SK-N-SH (cell line): ENCODE measurements at regions not wholly inside any gene's neighbourhood (a gene's known extent, or its start where the extent isn't known, plus 50 kb on each side); places are given as distances from the start of the nearest gene placed in this dataset.

Experiments
- CTCF ChIA-PET: fragments of 300-600, 350-600 bp; formaldehyde crosslinking; extraction: SDS; loops from one replicate; lab custom pipeline; 2021; lab: Yijun Ruan, JAX
- POLR2A ChIA-PET: fragments of 350-600 bp; sonication (Branson Sonifier 250); formaldehyde crosslinking; extraction: SDS; loops from one replicate; lab custom pipeline; 2020; ENCODE audit warnings: antibody characterized with exemption, inconsistent platforms; lab: Yijun Ruan, JAX
- DNase-seq: peaks from one replicate; pipeline ENCODE4 v3.0.0; 2012
- H2AFZ ChIP-seq: fragments of 200-600 bp; sonication (generic); 2 replicates; pipeline ENCODE4 v1.8.1; 2016; ENCODE audit warnings: antibody characterized with exemption, mild to moderate bottlenecking, low read depth
- H3F3A ChIP-seq: fragments of 200-600 bp; sonication (generic); replicated peaks from 2 replicates; pipeline ENCODE3; 2016; ENCODE audit warnings: antibody characterized with exemption, mild to moderate bottlenecking; ENCODE audit not compliant: insufficient read depth
- H3K27ac ChIP-seq, 2 experiments: fragments of 200-500 bp in 1 of 2; fragments of 200-600 bp in 1 of 2; sonication (Bioruptor generic) in 1 of 2; sonication (generic), shearing (Covaris generic) in 1 of 2; 2 replicates each; pipeline versions ENCODE4 v1.5.1 to v1.6.1; 2014 to 2016; ENCODE audit warnings: low read depth in 2 of 2, inconsistent platforms in 1 of 2, low read length in 1 of 2, mild to moderate bottlenecking in 1 of 2, mixed read lengths in 1 of 2
- H3K27me3 ChIP-seq: fragments of 200-600 bp; sonication (generic), shearing (Covaris generic); 2 replicates; pipeline ENCODE4 v1.6.1; 2016; ENCODE audit warnings: mixed run types; ENCODE audit not compliant: insufficient read depth
- H3K36me3 ChIP-seq, 2 experiments: fragments of 200-500 bp in 1 of 2; fragments of 200-600 bp in 1 of 2; sonication (Bioruptor generic) in 1 of 2; sonication (generic) in 1 of 2; replicated peaks in 1 of 2; 2 replicates each; pipeline versions ENCODE3 to v1.5.1; 2014 to 2016; ENCODE audit warnings: low read length in 1 of 2, mild to moderate bottlenecking in 1 of 2; ENCODE audit not compliant: insufficient read depth in 2 of 2, control insufficient read depth in 1 of 2
- H3K4me1 ChIP-seq, 2 experiments: fragments of 200-500 bp in 1 of 2; fragments of 200-600 bp in 1 of 2; sonication (Bioruptor generic) in 1 of 2; sonication (generic), shearing (Covaris generic) in 1 of 2; 2 replicates each; pipeline versions ENCODE4 v1.5.1 to v1.6.1; 2014 to 2016; ENCODE audit warnings: low read depth in 1 of 2, low read length in 1 of 2, mixed run types in 1 of 2; ENCODE audit not compliant: insufficient read depth in 2 of 2, control insufficient read depth in 1 of 2
- H3K4me2 ChIP-seq: fragments of 200-600 bp; sonication (generic), shearing (Covaris generic); 2 replicates; pipeline ENCODE4 v1.6.1; 2017; ENCODE audit warnings: mixed run types
- H3K4me3 ChIP-seq, 2 experiments: fragments of 200-500 bp in 1 of 2; fragments of 200-600 bp in 1 of 2; sonication (Bioruptor generic) in 1 of 2; sonication (generic), shearing (Covaris generic) in 1 of 2; 2 replicates each; pipeline versions ENCODE4 v1.5.1 to v1.8.1; 2014 to 2016; ENCODE audit warnings: low read depth in 2 of 2, inconsistent platforms in 1 of 2, low read length in 1 of 2, mild to moderate bottlenecking in 1 of 2, mixed read lengths in 1 of 2, moderate library complexity in 1 of 2
- H3K79me2 ChIP-seq: fragments of 200-600 bp; sonication (generic); 2 replicates; pipeline ENCODE4 v1.8.1; 2017; ENCODE audit warnings: mild to moderate bottlenecking; ENCODE audit not compliant: insufficient read depth
- H3K9ac ChIP-seq: fragments of 200-600 bp; sonication (generic); 2 replicates; pipeline ENCODE4 v1.6.1; 2017; ENCODE audit warnings: mixed run types
- H3K9me2 ChIP-seq: fragments of 200-600 bp; sonication (generic); 2 replicates; pipeline ENCODE4 v1.6.1; 2017; ENCODE audit warnings: mixed run types
- H3K9me3 ChIP-seq: fragments of 200-600 bp; sonication (generic); 2 replicates; pipeline ENCODE4 v1.6.1; 2017; ENCODE audit warnings: mixed run types, mild to moderate bottlenecking, moderate library complexity
- H4K20me1 ChIP-seq: fragments of 200-600 bp; sonication (generic); 2 replicates; pipeline ENCODE4 v1.6.1; 2017; ENCODE audit warnings: mild to moderate bottlenecking, mixed run types; ENCODE audit not compliant: insufficient read depth
- ELF1 ChIP-seq: IDR thresholded peaks from 2 replicates; pipeline ENCODE4 v1.4.0; 2012
- EP300 ChIP-seq, 2 experiments: IDR thresholded peaks; 2 replicates each; pipeline versions ENCODE4 v1.4.0 to v1.6.1; 2012; ENCODE audit warnings: borderline replicate concordance in 1 of 2, low read depth in 1 of 2, low read length in 1 of 2
- FOXJ3 ChIP-seq: sonication (generic); formaldehyde crosslinking; IDR thresholded peaks from 2 replicates; pipeline ENCODE4 v1.5.1; 2020; ENCODE audit warnings: mild to moderate bottlenecking, missing genetic modification reagents
- FOXM1 ChIP-seq: IDR thresholded peaks from 2 replicates; pipeline ENCODE4 v1.4.0; 2012; ENCODE audit warnings: low read depth, mild to moderate bottlenecking
- MEF2A ChIP-seq: IDR thresholded peaks from 2 replicates; pipeline ENCODE4 v1.4.0; 2012; ENCODE audit warnings: low read depth, borderline replicate concordance
- MXI1 ChIP-seq: IDR thresholded peaks from 2 replicates; pipeline ENCODE4 v1.6.1; 2012; ENCODE audit warnings: mild to moderate bottlenecking, low read depth, low read length, improper control_type of control experiment
- NFIC ChIP-seq: IDR thresholded peaks from 2 replicates; pipeline ENCODE4 v1.4.0; 2012; ENCODE audit warnings: borderline replicate concordance
- RCOR1 ChIP-seq: fragments of 150-350 bp; IDR thresholded peaks from 2 replicates; pipeline ENCODE4 v1.6.1; 2017; ENCODE audit warnings: antibody characterized with exemption, low read length
- RFX5 ChIP-seq: IDR thresholded peaks from 2 replicates; pipeline ENCODE4 v1.6.1; 2012; ENCODE audit warnings: mild to moderate bottlenecking, improper control_type of control experiment, low read length
- RXRA ChIP-seq: IDR thresholded peaks from 2 replicates; pipeline ENCODE4 v1.4.0; 2012; ENCODE audit warnings: low read depth, mild to moderate bottlenecking, borderline replicate concordance
- SIN3A ChIP-seq: IDR thresholded peaks from 2 replicates; pipeline ENCODE4 v1.6.1; 2012; ENCODE audit warnings: low read depth, mild to moderate bottlenecking, low read length, moderate library complexity, borderline replicate concordance
- SMC3 ChIP-seq: IDR thresholded peaks from 2 replicates; pipeline ENCODE4 v1.6.1; 2012; ENCODE audit warnings: low read depth, low read length, improper control_type of control experiment
- TAF1 ChIP-seq: IDR thresholded peaks from 2 replicates; pipeline ENCODE4 v1.6.1; 2012; ENCODE audit warnings: low read depth, mild to moderate bottlenecking, low read length, moderate library complexity, borderline replicate concordance
- TCF12 ChIP-seq: IDR thresholded peaks from 2 replicates; pipeline ENCODE4 v1.4.0; 2012
- TEAD4 ChIP-seq: IDR thresholded peaks from 2 replicates; pipeline ENCODE4 v1.4.0; 2012; ENCODE audit warnings: mild to moderate bottlenecking, borderline replicate concordance; ENCODE audit not compliant: insufficient read depth
- USF1 ChIP-seq: IDR thresholded peaks from 2 replicates; pipeline ENCODE4 v1.4.0; 2012; ENCODE audit warnings: low read depth, borderline replicate concordance
- USF2 ChIP-seq: fragments of 150-350 bp; IDR thresholded peaks from 2 replicates; pipeline ENCODE4 v1.6.1; 2017; ENCODE audit warnings: antibody characterized with exemption, low read length, low read depth, borderline replicate concordance
- WGBS: methylation state at CpG from one replicate; pipeline ENCODE4 v1.1.6; 2017; ENCODE audit warnings: low lambda C conversion rate; 5-methylcytosine and 5-hydroxymethylcytosine counted together

- Histone ChIP-seq H3K4me2 (no peak overlapping the region), H2AFZ (no peak overlapping the region), H3K27ac (no peak overlapping the region), H3F3A (no peaks in the 10 kb centered on the region), H3K27me3 (no peaks in the 10 kb centered on the region), H4K20me1 (no peaks in the 10 kb centered on the region), H3K4me3 (no peak overlapping the region), H3K36me3 (no peaks in the 10 kb centered on the region), H3K9me3 (no peaks in the 10 kb centered on the region), H3K4me1 (peaks cover 0 to 17% of the 10 kb centered on the region in 2 experiments; a peak in 1 of 4 replicates), H3K9me2 (no peaks in the 10 kb centered on the region), H3K79me2 (no peaks in the 10 kb centered on the region), H3K9ac (no peak overlapping the region)
- TF ChIP-seq RCOR1 (no peak), TCF12 (no peak), NFIC (no peak), MXI1 (no peak), USF2 (no peak), TEAD4 (no peak), EP300 (IDR thresholded peaks at IDR 0.05; ENCODE audit: borderline replicate concordance in 1 of 2, low read depth in 1 of 2, low read length in 1 of 2) (no peak), RFX5 (no peak), MEF2A (no peak), SIN3A (no peak), USF1 (no peak), SMC3 (no peak), FOXJ3 (no peak), TAF1 (no peak), ELF1 (no peak), FOXM1 (no peak)
- POLR2A ChIA-PET: no interaction called here
- WGBS: 68% methylated on average over 23 of the region's 23 CpGs
- CTCF ChIA-PET: interaction anchor here (0.7 kb wide), 1 partner anchor 583 kb away, joined by 3 read pairs; no protein-coding TSS in a partner anchor
- DNase-seq: no peak
Measured at GRCh38 chr17:74113952-74114351, 89.5 kb upstream of the RPL38 start.

- Histone ChIP-seq H3K36me3 (no peaks in the 10 kb centered on the region), H3K9me2 (no peaks in the 10 kb centered on the region), H3K27ac (no peak overlapping the region), H3K9ac (no peak overlapping the region), H4K20me1 (no peaks in the 10 kb centered on the region), H3K79me2 (no peaks in the 10 kb centered on the region), H3K4me3 (no peak overlapping the region), H2AFZ (no peak overlapping the region), H3F3A (no peaks in the 10 kb centered on the region), H3K4me2 (no peak overlapping the region), H3K27me3 (no peaks in the 10 kb centered on the region)
- ChIA-PET CTCF (interaction anchor here (0.7 to 1.6 kb wide), 5 partner anchors 9 to 584 kb away, joined by 3 to 5 read pairs (median 4); no protein-coding TSS in a partner anchor), POLR2A (interaction anchor here (0.6 to 0.7 kb wide), 2 partner anchors 90 to 611 kb away, joined by 3 read pairs; no protein-coding TSS in a partner anchor)
- 54% methylated on average over 8 of the region's 10 CpGs for WGBS
- no peak for DNase-seq
- TF ChIP-seq RXRA: no peak
- TF ChIP-seq, all 33 proteins: peak for 0
- peaks cover 0 to 17% of the 10 kb centered on the region in 2 experiments; a peak in 1 of 4 replicates for H3K4me1 ChIP-seq
- H3K9me3 ChIP-seq: 0 out of 2 replicates have a peak, but pooled peaks cover 2% of the 10 kb centered on the region
Measured at GRCh38 chr17:74114881-74115470, 88.5 kb upstream of the RPL38 start.
